ENCODE measurements at regions not wholly inside any gene's neighbourhood (a gene's known extent, or its start where the extent isn't known, plus 50 kb on each side); places are given as distances from the start of the nearest gene placed in this dataset.

- TF ChIP-seq EP300 (IDR thresholded peaks at IDR 0.05): no peak
- no peak for TF ChIP-seq CTCF (IDR thresholded peaks at IDR 0.05)
Measured at GRCh38 chr14:83140756-83141155, 1607.1 kb upstream of the SEL1L start.

Data from ovary (tissue), 3 donors.